ENCODE measurements at regions not wholly inside any gene's neighbourhood (a gene's known extent, or its start where the extent isn't known, plus 50 kb on each side); places are given as distances from the start of the nearest gene placed in this dataset.

DNA sequence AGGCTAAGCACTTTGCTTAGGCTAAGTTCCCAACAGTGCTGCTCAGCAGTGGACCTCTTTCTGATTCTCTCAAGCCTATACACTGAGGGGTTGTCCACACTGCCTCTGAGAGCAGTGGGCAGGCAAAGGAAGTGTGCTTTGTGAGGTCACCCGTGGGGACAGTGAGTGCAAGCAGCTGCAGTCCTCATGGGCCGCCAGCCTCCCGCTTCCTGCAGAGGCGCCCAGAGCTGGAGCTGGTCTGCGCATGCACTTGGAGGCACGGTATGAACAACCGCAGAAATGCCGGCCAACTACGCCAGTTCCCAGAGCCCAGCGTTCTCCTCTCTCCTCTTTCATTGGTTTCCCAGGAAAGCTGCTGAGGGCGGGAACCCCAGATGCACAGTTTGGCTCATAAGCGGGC, 149.5 kb upstream of the DLX2 start:
- no peak for ATAC-seq (ENCODE audit: low read depth)
- CTCF ChIA-PET = no interaction called here
- DNase-seq = no peak
- intact Hi-C loops (cut with micrococcal nuclease) = no loop called here
- Mint-ChIP-seq H3K4me1 (no peaks in the 10 kb centered on the region), H3K4me3 (no peak overlapping the region), H3K27ac (no peak overlapping the region), H3K27me3 (peaks cover 11% of the 10 kb centered on the region), H3K9me3 (ENCODE audit: insufficient read depth) (no peaks in the 10 kb centered on the region)
- TF ChIP-seq EZH2 (IDR thresholded peaks at IDR 0.05; ENCODE audit: borderline replicate concordance, insufficient read depth, low read depth, low read length, poor library complexity, severe bottlenecking) = no peak
- TF ChIP-seq, protein P1, sequence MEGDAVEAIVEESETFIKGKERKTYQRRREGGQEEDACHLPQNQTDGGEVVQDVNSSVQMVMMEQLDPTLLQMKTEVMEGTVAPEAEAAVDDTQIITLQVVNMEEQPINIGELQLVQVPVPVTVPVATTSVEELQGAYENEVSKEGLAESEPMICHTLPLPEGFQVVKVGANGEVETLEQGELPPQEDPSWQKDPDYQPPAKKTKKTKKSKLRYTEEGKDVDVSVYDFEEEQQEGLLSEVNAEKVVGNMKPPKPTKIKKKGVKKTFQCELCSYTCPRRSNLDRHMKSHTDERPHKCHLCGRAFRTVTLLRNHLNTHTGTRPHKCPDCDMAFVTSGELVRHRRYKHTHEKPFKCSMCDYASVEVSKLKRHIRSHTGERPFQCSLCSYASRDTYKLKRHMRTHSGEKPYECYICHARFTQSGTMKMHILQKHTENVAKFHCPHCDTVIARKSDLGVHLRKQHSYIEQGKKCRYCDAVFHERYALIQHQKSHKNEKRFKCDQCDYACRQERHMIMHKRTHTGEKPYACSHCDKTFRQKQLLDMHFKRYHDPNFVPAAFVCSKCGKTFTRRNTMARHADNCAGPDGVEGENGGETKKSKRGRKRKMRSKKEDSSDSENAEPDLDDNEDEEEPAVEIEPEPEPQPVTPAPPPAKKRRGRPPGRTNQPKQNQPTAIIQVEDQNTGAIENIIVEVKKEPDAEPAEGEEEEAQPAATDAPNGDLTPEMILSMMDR (IDR thresholded peaks at IDR 0.05) = no peak
- POLR2A ChIA-PET = no interaction called here
- H2AFZ ChIP-seq (ENCODE audit: insufficient read depth, low read depth, low read length, poor library complexity, severe bottlenecking) = no peak overlapping the region
- H3K36me3 ChIP-seq (replicated peaks in 1 of 2; ENCODE audit: control extremely low read depth in 1 of 2, control insufficient read depth in 1 of 2, extremely low read depth in 1 of 2, insufficient read depth in 2 of 2, low read length in 1 of 2) = no peaks in the 10 kb centered on the region
- no peak overlapping the region for H3K27ac ChIP-seq (ENCODE audit: low read length in 2 of 2)
- H3K79me2 ChIP-seq (ENCODE audit: control insufficient read depth, insufficient read depth, low read length) = no peaks in the 10 kb centered on the region
- H3K4me2 ChIP-seq (replicated peaks; ENCODE audit: low read depth, low read length, poor library complexity, severe bottlenecking) = no peak overlapping the region
- no peaks in the 10 kb centered on the region for H3K9me3 ChIP-seq (ENCODE audit: control extremely low read depth in 1 of 3, control insufficient read depth in 2 of 3, insufficient read depth in 1 of 3, low read length in 2 of 3)
- 93% methylated on average over 11 of the region's 12 CpGs for WGBS (ENCODE audit: insufficient coverage)
- no peaks in the 10 kb centered on the region for H4K20me1 ChIP-seq (ENCODE audit: control insufficient read depth, insufficient read depth, low read length, poor library complexity, severe bottlenecking)
- H3K4me1 ChIP-seq (ENCODE audit: control insufficient read depth in 2 of 2, insufficient read depth in 2 of 2, low read length in 2 of 2) = no peaks in the 10 kb centered on the region
- H3K4me3 ChIP-seq (ENCODE audit: control extremely low read depth in 1 of 5, extremely low read depth in 1 of 5, insufficient read depth in 1 of 5, low read depth in 2 of 5, low read length in 4 of 5) = no peak overlapping the region
- H3K27me3 ChIP-seq (replicated peaks in 1 of 4; ENCODE audit: control extremely low read depth in 1 of 4, control insufficient read depth in 3 of 4, insufficient read depth in 4 of 4, low read length in 3 of 4) = no peaks in the 10 kb centered on the region
- no peak overlapping the region for H3K9ac ChIP-seq (ENCODE audit: low read length)

- Mint-ChIP-seq H3K9me3 (ENCODE audit: insufficient read depth) (no peaks in the 10 kb centered on the region), H3K27ac (no peak overlapping the region), H3K27me3 (peaks cover 11% of the 10 kb centered on the region), H3K4me3 (no peak overlapping the region), H3K4me1 (no peaks in the 10 kb centered on the region)
- no peaks in the 10 kb centered on the region for H3K9me3 ChIP-seq (ENCODE audit: control extremely low read depth in 1 of 3, control insufficient read depth in 2 of 3, insufficient read depth in 1 of 3, low read length in 2 of 3)
- DNase-seq (no peak), ATAC-seq (ENCODE audit: low read depth) (no peak)
- no peak overlapping the region for H3K4me2 ChIP-seq (replicated peaks; ENCODE audit: low read depth, low read length, poor library complexity, severe bottlenecking)
- ChIA-PET POLR2A (no interaction called here), CTCF (no interaction called here)
- no peaks in the 10 kb centered on the region for H4K20me1 ChIP-seq (ENCODE audit: control insufficient read depth, insufficient read depth, low read length, poor library complexity, severe bottlenecking)
- intact Hi-C loops (cut with micrococcal nuclease) = no loop called here
- WGBS (ENCODE audit: insufficient coverage) = 76% methylated on average over 16 of the region's 16 CpGs
- H3K27me3 ChIP-seq (replicated peaks in 1 of 4; ENCODE audit: control extremely low read depth in 1 of 4, control insufficient read depth in 3 of 4, insufficient read depth in 4 of 4, low read length in 3 of 4) = no peaks in the 10 kb centered on the region
- H2AFZ ChIP-seq (ENCODE audit: insufficient read depth, low read depth, low read length, poor library complexity, severe bottlenecking) = no peak overlapping the region
- no peaks in the 10 kb centered on the region for H3K79me2 ChIP-seq (ENCODE audit: control insufficient read depth, insufficient read depth, low read length)
- H3K4me1 ChIP-seq (ENCODE audit: control insufficient read depth in 2 of 2, insufficient read depth in 2 of 2, low read length in 2 of 2) = no peaks in the 10 kb centered on the region
- H3K9ac ChIP-seq (ENCODE audit: low read length) = no peak overlapping the region
- no peaks in the 10 kb centered on the region for H3K36me3 ChIP-seq (replicated peaks in 1 of 2; ENCODE audit: control extremely low read depth in 1 of 2, control insufficient read depth in 1 of 2, extremely low read depth in 1 of 2, insufficient read depth in 2 of 2, low read length in 1 of 2)
- H3K27ac ChIP-seq (ENCODE audit: low read length in 2 of 2) = no peak overlapping the region
- no peak overlapping the region for H3K4me3 ChIP-seq (ENCODE audit: control extremely low read depth in 1 of 5, extremely low read depth in 1 of 5, insufficient read depth in 1 of 5, low read depth in 2 of 5, low read length in 4 of 5)
- TF ChIP-seq, protein P1 (IDR thresholded peaks at IDR 0.05) = no peak
- TF ChIP-seq EZH2 (IDR thresholded peaks at IDR 0.05; ENCODE audit: borderline replicate concordance, insufficient read depth, low read depth, low read length, poor library complexity, severe bottlenecking) = no peak
Observed at GRCh38 chr2:172253190-172254052, 150.7 kb upstream of the DLX2 start.
